Central memory CD4-positive, alpha-beta T cell (primary cell): ENCODE measurements at regions not wholly inside any gene's neighbourhood (a gene's known extent, or its start where the extent isn't known, plus 50 kb on each side); places are given as distances from the start of the nearest gene placed in this dataset.
"Not testable (repeated sequence)": the region's sequence is repeated elsewhere in the genome, so short reads cannot be mapped to it uniquely, and the experiment has no call there.

ENCODE experiments used
- DNase-seq: peaks from one replicate; pipeline ENCODE4 v3.0.0; 2022

DNA sequence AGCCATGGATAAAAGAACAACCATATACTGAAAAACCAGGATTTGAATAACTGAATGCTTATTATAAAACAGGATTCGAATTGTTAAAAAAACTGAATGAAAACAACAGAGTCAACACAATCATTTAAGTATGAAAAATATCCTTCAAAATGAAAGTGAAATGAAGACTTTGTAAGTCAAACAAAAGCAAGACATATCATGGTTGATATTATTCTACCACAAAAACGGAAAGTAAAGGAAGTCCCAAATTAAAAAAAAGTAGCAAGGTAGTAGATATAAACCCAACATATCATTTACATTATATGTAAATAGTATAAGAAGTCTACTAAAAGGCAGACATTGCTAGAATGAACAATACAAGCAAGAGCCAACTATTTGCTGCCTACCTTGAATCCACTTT, 63.1 kb upstream of the POTEC start:
- DNase-seq = not testable (repeated sequence)

DNA sequence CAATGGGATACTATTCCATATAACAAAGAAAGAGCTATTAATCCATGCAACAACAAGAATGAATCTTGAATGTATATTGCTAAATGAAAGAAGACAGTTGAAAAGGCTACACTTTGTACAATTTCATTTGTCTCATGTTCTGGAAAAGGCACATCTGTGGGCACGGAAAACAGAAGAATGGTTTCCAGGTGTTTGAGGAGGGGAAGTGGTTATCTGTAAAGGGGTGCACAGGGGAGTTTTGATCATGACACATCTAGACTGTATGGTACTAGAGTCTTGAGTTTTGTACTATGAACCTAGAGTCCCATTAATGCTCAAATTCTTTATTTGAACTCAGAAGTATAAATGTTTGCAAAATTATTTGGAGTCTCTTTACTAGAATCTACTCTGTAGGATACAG, 64.0 kb upstream of the POTEC start:
- DNase-seq = not testable (repeated sequence)

DNA sequence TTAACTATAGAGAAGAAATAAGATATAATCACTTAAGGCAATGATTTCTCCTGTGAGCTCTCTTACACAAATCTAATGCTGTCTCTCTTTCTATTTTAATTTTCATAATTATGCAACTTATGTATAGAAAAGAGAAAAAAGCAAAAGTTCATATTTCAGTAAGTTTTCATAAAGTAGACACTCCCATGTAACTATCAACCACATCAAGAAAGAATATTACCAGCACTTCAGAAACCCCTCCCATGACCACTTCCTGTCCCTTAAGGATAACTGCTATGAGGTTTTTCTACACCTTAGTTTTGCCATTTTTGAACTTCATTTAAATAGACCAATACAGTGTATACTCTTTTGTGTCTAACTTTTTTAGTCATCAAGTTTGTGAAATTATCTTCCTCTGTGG, 69.0 kb upstream of the POTEC start:
- peak; percentile 49 for DNase-seq

DNA sequence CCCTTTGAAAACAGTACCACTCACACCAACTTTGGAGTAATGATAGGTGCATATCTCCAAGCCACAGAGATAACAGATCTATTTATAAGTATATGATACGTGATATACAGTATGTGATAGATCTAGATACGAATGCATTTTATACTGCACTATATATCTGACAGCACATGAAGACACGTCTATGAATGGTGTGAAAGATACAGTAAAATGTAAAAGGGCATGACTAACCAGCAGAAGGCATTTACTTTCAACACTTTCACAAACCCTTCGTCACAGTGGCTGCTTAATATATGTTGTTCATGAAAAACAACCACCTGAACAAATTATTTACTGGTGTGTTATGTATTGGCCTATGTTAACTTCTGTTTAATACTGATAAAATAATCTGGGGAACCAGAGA, 71.1 kb upstream of the POTEC start:
- DNase-seq = not testable (repeated sequence)

DNA sequence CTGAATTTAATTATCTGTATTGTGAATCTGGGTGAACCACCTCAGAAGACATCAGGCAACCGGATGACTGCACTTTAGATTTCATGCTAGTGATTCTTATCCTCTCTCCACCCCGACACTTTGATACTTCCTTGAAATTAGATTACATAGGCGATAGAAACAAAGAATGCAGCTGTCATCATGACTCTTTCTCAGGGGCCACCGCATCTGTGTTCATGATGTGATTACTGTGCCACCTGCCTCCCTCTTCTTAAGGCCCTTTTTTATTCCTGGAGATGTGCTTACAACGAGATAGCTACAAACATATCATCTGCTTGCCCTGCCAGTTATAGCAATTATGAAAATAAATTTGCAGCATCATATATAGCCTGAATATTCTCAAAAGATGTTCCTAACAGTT, 83.9 kb upstream of the POTEC start:
- DNase-seq = not testable (repeated sequence)

DNA sequence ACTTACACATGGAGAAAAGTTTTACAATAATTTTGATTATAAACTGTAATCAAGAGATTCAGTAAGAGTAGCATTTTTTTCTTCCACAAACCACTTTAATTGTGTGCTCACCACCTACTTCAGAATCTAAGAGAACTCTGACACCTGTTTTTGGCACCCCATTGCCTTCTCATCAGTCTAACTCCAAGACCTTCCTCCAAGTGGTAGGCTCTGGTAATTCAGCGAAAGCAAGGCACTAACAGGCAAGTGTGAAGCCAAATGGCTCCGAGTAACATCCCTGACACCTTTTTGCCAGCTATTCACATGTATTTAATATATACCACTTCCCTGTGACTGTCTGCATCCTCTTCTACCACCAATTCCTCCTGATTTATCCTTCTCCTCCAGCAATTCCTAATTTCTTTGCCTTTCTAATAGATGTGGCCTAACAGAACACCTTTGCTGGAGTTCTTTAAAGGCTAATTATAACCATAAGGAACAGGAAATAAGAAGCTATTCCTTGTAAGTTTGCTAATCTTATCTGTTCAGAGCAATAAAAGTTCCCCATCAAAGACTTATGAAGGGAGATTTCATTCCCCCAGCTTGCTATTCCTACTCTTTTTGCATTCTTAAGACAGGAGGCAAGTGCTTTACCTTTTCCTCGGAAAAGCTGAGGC, 85.1 kb upstream of the POTEC start:
- DNase-seq = not testable (repeated sequence)

DNA sequence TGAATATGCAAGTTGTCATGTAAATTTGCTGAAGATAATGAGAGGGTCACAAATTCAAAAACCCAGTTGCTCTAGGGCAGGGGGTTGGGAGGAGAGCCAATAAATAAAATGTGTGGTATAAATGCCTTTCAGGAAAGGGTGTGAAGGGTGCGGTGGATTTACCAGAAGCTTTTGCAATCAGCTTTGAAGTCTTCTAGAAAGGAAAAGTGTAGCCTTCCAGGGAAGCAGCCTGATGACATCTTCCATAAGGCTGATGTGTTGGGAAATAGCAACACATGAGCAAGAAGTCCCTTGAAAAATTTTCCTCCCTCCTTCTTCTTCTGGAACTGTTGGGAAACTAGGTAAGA, 85.6 kb upstream of the POTEC start:
- not testable (repeated sequence) for DNase-seq

DNA sequence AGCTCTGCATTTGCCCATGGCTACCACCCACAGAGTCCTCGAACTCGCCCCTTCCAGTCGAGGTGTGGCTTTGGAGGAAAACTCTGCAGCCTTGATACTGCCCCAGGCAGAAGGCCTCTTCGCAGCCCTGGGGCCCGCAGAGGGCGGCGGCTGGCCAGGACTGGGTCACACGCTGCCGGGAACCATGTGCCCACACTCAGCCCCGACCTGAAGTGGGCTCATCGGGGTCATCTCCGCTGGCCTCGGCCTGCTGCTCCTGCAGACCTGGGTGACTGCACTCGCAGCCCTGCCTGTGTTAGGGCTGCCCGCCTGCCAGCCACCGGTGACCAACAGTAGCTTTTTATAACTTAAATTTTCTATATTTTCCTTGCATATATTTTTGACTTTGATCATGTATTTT, 89.6 kb upstream of the POTEC start:
- not testable (repeated sequence) for DNase-seq

DNA sequence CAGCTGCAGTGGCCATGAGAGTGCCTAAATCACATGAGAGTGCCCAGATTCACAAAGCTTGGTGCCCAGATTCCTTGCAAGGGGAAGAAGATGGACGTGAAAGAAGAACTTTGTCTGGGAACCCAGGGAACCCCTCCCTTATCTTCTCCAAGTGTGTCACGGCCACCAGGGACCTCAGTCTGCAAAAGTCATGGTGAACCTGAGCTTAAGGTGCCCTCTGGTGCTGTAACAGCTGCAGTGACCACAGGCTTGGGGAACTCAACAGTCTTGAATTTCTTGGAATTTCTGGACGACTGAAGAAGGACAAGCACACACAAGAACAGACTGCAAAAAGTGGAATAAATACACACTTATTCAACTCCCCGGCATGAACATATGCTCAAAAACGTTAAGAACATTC, 94.6 kb upstream of the POTEC start:
- DNase-seq = not testable (repeated sequence)

DNA sequence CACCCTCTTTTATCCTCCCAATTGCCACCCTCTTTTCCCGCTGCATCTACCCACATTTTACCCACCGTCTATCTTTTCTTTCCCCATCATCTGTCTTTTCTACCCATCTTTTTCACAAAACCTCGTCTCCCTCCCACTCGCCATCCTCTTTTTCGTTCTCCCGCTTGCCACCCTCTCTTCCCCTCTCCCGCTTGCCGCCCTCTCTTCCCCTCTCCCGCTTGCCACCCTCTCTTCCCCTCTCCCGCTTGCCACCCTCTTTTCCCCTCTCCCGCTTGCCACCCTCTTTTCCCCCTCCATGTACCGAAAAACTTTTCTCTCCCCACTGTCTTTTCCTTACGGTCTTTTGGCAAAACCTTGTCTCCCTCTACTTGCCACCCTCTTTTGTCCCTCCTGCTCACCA, 97.7 kb upstream of the POTEC start:
- not testable (repeated sequence) for DNase-seq

DNA sequence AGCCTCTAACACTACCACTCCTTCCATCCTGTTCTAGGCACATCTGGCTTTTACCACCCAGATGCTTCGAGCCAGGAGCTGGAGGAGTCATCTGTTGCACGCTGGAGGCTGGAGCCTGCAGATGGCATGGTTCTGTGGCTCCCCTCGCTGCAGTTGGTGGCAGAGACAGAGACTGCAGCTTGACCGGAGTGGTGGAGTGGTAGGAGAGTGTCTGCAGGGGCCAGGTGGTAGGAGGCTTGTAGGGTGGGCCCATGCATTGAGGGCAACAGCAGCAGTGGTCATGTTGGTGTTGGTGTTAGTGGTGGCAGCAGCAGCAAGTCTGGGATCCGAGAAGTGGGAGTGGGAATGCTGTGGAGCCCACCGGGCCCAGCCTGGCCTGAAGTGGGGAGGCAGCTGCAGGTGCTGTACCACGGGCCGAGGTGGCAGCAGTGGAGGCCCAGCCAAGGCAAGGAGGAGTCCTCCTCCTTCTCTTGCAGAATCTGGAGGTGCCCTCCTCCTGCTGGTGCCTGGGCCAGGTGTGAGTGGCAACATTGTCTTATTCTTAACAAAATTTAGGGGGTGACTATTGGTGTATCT, 100.4 kb upstream of the POTEC start:
- not testable (repeated sequence) for DNase-seq

DNA sequence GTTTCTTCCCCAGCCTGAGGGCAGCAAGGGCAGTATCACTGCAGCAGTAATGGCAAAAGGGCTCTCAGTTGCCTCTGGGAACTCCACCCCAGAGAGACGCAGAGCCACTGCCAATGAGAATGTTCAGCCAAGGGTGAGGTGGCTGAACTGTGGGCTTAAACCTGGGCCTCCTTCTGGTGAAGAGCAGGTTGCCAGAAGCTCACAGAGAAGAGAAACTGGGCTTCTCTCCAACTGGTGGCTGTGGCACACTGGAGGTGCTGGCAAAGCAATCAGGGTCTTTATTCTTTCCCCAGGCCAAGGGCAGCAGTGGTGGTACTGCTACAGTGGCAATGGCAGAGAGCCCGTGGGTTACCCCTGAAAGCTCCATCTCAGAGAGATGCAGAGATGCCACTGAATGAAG, 54.9 kb upstream of the ANKRD30B start:
- not testable (repeated sequence) for DNase-seq

DNA sequence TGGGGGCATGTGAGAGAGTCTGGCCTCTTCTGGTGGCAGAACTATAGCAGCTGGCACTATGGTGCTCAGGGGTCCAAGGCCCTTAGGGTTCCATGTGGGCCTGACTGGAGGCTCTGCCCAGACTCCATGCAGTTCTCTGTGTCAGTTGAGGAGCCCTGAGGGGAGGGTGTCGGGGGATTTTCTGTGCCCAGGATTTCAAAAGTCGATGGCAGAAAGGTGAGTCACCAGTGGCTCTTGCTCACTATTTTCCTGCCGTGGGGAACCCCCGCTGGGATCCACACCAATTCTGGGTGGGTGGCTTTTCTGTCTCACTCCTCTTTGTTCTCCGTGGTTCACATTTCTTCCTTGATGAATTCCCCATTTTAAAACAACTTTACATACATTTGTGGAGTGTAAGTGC, 54.1 kb upstream of the ANKRD30B start:
- not testable (repeated sequence) for DNase-seq

DNA sequence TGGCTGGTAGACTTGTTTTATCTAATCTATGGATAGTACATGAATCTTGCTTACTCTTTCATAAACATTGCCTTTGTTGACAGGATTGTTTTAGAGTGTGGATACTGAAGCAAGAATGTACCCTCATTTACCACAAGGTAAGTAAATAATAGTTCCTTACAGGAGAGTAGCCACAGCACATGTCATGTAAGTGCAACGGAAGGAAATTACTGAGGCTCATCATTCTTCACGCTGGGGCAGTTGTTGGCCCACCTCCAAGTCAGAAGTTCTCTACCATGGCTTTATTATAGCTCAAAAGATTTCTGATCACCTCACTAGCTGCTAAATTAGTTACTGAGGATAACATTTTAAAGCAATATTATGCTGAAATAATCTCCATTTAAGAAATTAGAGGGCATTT, 50.0 kb upstream of the ANKRD30B start:
- DNase-seq = not testable (repeated sequence)
